ENCODE measurements at regions not wholly inside any gene's neighbourhood (a gene's known extent, or its start where the extent isn't known, plus 50 kb on each side); places are given as distances from the start of the nearest gene placed in this dataset.
A peak's percentile ranks its signal among the peaks of the same experiment; 100 is the strongest.

DNA sequence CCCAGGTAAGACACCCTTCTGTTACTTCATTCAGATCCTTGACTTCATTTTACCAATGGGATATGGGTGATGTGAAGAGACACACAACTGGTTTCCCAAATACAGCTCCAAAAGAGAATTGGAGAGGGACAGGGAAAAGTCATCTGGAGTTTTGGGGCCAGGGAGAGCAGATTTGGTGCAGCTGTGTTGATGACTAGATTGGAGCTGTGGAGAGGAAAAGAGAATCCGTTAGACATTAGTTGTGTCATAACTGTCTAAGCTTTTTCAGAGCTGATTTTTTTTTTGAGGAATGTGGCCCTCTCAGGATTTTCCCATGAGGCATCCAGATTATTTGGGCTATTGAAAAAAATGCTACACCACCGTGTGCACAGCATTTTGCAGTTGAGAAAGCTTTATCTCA, 423.4 kb downstream of the DMAC1 start:
- Histone ChIP-seq H3K4me1 (ENCODE audit: control insufficient read depth, extremely low read depth, insufficient read depth, low read length) (no peaks in the 10 kb centered on the region), H2AFZ (ENCODE audit: low read length) (no peak overlapping the region), H3K4me3 (replicated peaks in 1 of 4; ENCODE audit: control extremely low read depth in 1 of 4, insufficient read depth in 1 of 4, low read depth in 3 of 4, low read length in 4 of 4) (no peak overlapping the region), H3K36me3 (ENCODE audit: control insufficient read depth, insufficient read depth, low read length) (no peaks in the 10 kb centered on the region), H3K9ac (ENCODE audit: insufficient read depth, low read length) (no peak overlapping the region), H3K4me2 (ENCODE audit: extremely low read depth, insufficient read depth, low read length) (no peak overlapping the region), H4K20me1 (ENCODE audit: control insufficient read depth, extremely low read depth, insufficient read depth, low read length) (no peaks in the 10 kb centered on the region), H3K27ac (ENCODE audit: insufficient read depth, low read length) (no peak overlapping the region), H3K79me2 (ENCODE audit: control insufficient read depth, insufficient read depth, low read length) (no peaks in the 10 kb centered on the region), H3K27me3 (ENCODE audit: control insufficient read depth, insufficient read depth, low read length) (no peaks in the 10 kb centered on the region), H3K9me3 (ENCODE audit: control insufficient read depth, insufficient read depth, low read depth, low read length) (no peaks in the 10 kb centered on the region)
- no peak for DNase-seq (ENCODE audit: low read depth in 2 of 2)
- TF ChIP-seq, protein P1, sequence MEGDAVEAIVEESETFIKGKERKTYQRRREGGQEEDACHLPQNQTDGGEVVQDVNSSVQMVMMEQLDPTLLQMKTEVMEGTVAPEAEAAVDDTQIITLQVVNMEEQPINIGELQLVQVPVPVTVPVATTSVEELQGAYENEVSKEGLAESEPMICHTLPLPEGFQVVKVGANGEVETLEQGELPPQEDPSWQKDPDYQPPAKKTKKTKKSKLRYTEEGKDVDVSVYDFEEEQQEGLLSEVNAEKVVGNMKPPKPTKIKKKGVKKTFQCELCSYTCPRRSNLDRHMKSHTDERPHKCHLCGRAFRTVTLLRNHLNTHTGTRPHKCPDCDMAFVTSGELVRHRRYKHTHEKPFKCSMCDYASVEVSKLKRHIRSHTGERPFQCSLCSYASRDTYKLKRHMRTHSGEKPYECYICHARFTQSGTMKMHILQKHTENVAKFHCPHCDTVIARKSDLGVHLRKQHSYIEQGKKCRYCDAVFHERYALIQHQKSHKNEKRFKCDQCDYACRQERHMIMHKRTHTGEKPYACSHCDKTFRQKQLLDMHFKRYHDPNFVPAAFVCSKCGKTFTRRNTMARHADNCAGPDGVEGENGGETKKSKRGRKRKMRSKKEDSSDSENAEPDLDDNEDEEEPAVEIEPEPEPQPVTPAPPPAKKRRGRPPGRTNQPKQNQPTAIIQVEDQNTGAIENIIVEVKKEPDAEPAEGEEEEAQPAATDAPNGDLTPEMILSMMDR (conservative IDR thresholded peaks at IDR 0.05 in 1 of 2, IDR thresholded peaks at IDR 0.05 in 1 of 2; ENCODE audit: low read depth in 1 of 2, low read length in 2 of 2): no peak
- TF ChIP-seq EZH2 (IDR thresholded peaks at IDR 0.05; ENCODE audit: low read length, missing control alignments): no peak

DNA sequence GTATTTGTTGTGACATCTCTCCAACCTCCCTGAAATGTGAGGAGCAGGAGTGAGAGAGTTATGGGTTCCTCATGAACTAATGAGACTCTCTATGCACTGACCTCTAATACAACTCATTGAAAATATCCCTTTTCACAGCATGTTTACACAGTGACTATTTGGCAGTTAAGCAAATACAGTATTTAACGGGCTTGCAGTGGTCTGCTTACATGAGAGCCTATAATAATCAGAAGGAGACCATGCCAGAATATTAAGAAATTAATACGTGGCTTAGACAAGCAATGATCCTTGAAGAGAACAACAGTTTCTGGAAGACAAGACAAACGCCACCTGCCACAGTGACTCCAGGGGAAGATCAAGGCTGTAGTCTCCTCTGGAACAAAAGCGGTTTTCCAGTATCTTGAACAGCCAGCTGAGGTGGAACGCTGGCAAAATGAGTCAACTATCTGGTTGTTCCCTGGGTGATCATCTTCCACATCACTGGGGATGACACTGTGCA, 424.5 kb downstream of the DMAC1 start:
- no peaks in the 10 kb centered on the region for H3K4me1 ChIP-seq (ENCODE audit: control insufficient read depth, extremely low read depth, insufficient read depth, low read length)
- no peak overlapping the region for H3K27ac ChIP-seq (ENCODE audit: insufficient read depth, low read length)
- TF ChIP-seq EZH2 (IDR thresholded peaks at IDR 0.05; ENCODE audit: low read length, missing control alignments): no peak
- TF ChIP-seq, protein P1 (conservative IDR thresholded peaks at IDR 0.05 in 1 of 2, IDR thresholded peaks at IDR 0.05 in 1 of 2; ENCODE audit: low read depth in 1 of 2, low read length in 2 of 2): no peak
- no peaks in the 10 kb centered on the region for H3K27me3 ChIP-seq (ENCODE audit: control insufficient read depth, insufficient read depth, low read length)
- H3K4me2 ChIP-seq (ENCODE audit: extremely low read depth, insufficient read depth, low read length): no peak overlapping the region
- DNase-seq (ENCODE audit: low read depth in 2 of 2): no peak
- H3K36me3 ChIP-seq (ENCODE audit: control insufficient read depth, insufficient read depth, low read length): no peaks in the 10 kb centered on the region
- no peaks in the 10 kb centered on the region for H3K9me3 ChIP-seq (ENCODE audit: control insufficient read depth, insufficient read depth, low read depth, low read length)
- H3K9ac ChIP-seq (ENCODE audit: insufficient read depth, low read length): no peak overlapping the region
- H4K20me1 ChIP-seq (ENCODE audit: control insufficient read depth, extremely low read depth, insufficient read depth, low read length): no peaks in the 10 kb centered on the region
- no peak overlapping the region for H3K4me3 ChIP-seq (replicated peaks in 1 of 4; ENCODE audit: control extremely low read depth in 1 of 4, insufficient read depth in 1 of 4, low read depth in 3 of 4, low read length in 4 of 4)
- no peaks in the 10 kb centered on the region for H3K79me2 ChIP-seq (ENCODE audit: control insufficient read depth, insufficient read depth, low read length)
- no peak overlapping the region for H2AFZ ChIP-seq (ENCODE audit: low read length)

DNA sequence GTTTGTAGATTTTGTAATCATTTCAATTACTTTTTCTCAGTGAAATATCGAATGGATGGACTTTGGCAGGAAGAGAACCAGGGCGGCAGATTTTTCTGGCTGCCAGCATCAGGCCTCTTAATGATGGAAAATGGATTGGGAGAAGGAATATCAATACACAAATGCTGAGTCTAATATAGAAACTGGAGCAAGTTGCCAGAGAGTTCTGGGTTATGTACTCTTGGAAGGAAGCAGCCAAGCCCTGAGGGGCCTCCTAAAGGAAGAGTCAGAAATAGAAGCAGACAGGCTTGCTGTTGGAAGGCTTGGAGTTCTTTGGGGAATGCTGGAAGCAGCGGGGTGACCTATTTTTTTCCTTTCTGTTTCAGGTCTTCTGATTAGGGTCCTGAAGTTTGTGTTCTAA, 428.6 kb downstream of the DMAC1 start:
- TF ChIP-seq, protein P1 (conservative IDR thresholded peaks at IDR 0.05 in 1 of 2, IDR thresholded peaks at IDR 0.05 in 1 of 2; ENCODE audit: low read depth in 1 of 2, low read length in 2 of 2): no peak
- no peak for TF ChIP-seq EZH2 (IDR thresholded peaks at IDR 0.05; ENCODE audit: low read length, missing control alignments)
- no peak overlapping the region for H2AFZ ChIP-seq (ENCODE audit: low read length)
- no peaks in the 10 kb centered on the region for H3K79me2 ChIP-seq (ENCODE audit: control insufficient read depth, insufficient read depth, low read length)
- no peaks in the 10 kb centered on the region for H3K9me3 ChIP-seq (ENCODE audit: control insufficient read depth, insufficient read depth, low read depth, low read length)
- no peaks in the 10 kb centered on the region for H4K20me1 ChIP-seq (ENCODE audit: control insufficient read depth, extremely low read depth, insufficient read depth, low read length)
- no peak overlapping the region for H3K4me2 ChIP-seq (ENCODE audit: extremely low read depth, insufficient read depth, low read length)
- H3K36me3 ChIP-seq (ENCODE audit: control insufficient read depth, insufficient read depth, low read length): no peaks in the 10 kb centered on the region
- no peaks in the 10 kb centered on the region for H3K4me1 ChIP-seq (ENCODE audit: control insufficient read depth, extremely low read depth, insufficient read depth, low read length)
- no peak overlapping the region for H3K4me3 ChIP-seq (replicated peaks in 1 of 4; ENCODE audit: control extremely low read depth in 1 of 4, insufficient read depth in 1 of 4, low read depth in 3 of 4, low read length in 4 of 4)
- H3K27me3 ChIP-seq (ENCODE audit: control insufficient read depth, insufficient read depth, low read length): no peaks in the 10 kb centered on the region
- peak in 1 of 2 donors; percentile 39 for DNase-seq (ENCODE audit: low read depth in 2 of 2)
- no peak overlapping the region for H3K27ac ChIP-seq (ENCODE audit: insufficient read depth, low read length)
- no peak overlapping the region for H3K9ac ChIP-seq (ENCODE audit: insufficient read depth, low read length)

Data from fibroblast of lung (primary cell).